Fibroblast of mammary gland (primary cell): ENCODE measurements at regions not wholly inside any gene's neighbourhood (a gene's known extent, or its start where the extent isn't known, plus 50 kb on each side); places are given as distances from the start of the nearest gene placed in this dataset.

ENCODE experiments used
- DNase-seq: peaks from one replicate; pipeline ENCODE4 v3.0.0-alpha.2; 2010; ENCODE audit warnings: low read depth
- H3K4me3 ChIP-seq: 2 replicates; pipeline ENCODE4 v1.5.1; 2011; ENCODE audit warnings: low read depth, mild to moderate bottlenecking, low read length, moderate library complexity; ENCODE audit not compliant: control insufficient read depth
- CTCF ChIP-seq: conservative IDR thresholded peaks from 2 replicates; pipeline ENCODE4 v1.5.1; 2011; ENCODE audit warnings: low read depth, low read length, inconsistent platforms; ENCODE audit not compliant: control insufficient read depth, insufficient read depth

- TF ChIP-seq CTCF, result no peak
- no peak for DNase-seq
- H3K4me3 ChIP-seq, result no peak overlapping the region
Measured at GRCh38 chr5:72000707-72001106, 106.6 kb upstream of the MAP1B start.

GRCh38 chr5:72005671-72006070 is 101.6 kb upstream of the MAP1B start:
- no peak overlapping the region for H3K4me3 ChIP-seq
- no peak for TF ChIP-seq CTCF
- no peak for DNase-seq

- DNase-seq, result no peak
- H3K4me3 ChIP-seq, result no peak overlapping the region
- TF ChIP-seq CTCF, result no peak
Measured at GRCh38 chr5:72006361-72006760, 100.9 kb upstream of the MAP1B start.

GRCh38 chr5:72007336-72008111 is 99.8 kb upstream of the MAP1B start:
- no peak for TF ChIP-seq CTCF
- H3K4me3 ChIP-seq, result no peak overlapping the region
- no peak for DNase-seq

- no peak for DNase-seq
Measured at GRCh38 chr5:72009280-72009679, 98.0 kb upstream of the MAP1B start.

GRCh38 chr5:72010430-72010829 is 96.8 kb upstream of the MAP1B start:
- no peak overlapping the region for H3K4me3 ChIP-seq
- TF ChIP-seq CTCF, result no peak
- DNase-seq, result no peak

More at GRCh38 chr5:72009280-72009679, 98.0 kb upstream of the MAP1B start:
- TF ChIP-seq CTCF, result no peak
- no peak overlapping the region for H3K4me3 ChIP-seq
